K562 (cell line): ENCODE measurements at regions not wholly inside any gene's neighbourhood (a gene's known extent, or its start where the extent isn't known, plus 50 kb on each side); places are given as distances from the start of the nearest gene placed in this dataset.

Source experiments
- ATAC-seq: fragments of 200-7000 bp; cut with Tn5 transposase; 3 replicates; pipeline ENCODE4 v1.9.1; 2020; ENCODE audit warnings: moderate library complexity
- BruUV-seq: library from RNA; stranded (reverse); fragments of 400-500 nt; replicated peaks from 2 replicates; lab custom pipeline; 2021; lab: Mats Ljungman, UMichigan
- CTCF ChIA-PET: fragments of 300-600 bp; formaldehyde crosslinking; extraction: SDS; loops from one replicate; lab custom pipeline; 2021; ENCODE audit warnings: low intra/inter-chr PET ratio; lab: Yijun Ruan, JAX
- POLR2A ChIA-PET: fragments of 300-600, 350-650 bp; sonication (Branson Sonifier 250); formaldehyde crosslinking; extraction: SDS; loops from one replicate; lab custom pipeline; 2021; ENCODE audit warnings: antibody characterized with exemption, inconsistent platforms; lab: Yijun Ruan, JAX
- DNase-seq, 4 experiments: peaks; one replicate each; pipeline versions ENCODE4 v3.0.0 to v3.0.0-alpha.2; 2011 to 2018; ENCODE audit warnings: low spot score in 3 of 4, mixed read lengths in 3 of 4; ENCODE audit errors: extremely low read depth in 1 of 4
- FAIRE-seq: peaks from 2 replicates; lab custom pipeline; 2011; peaks lifted over from hg19 to GRCh38; lab: Jason Lieb, UNC
- H2AFZ ChIP-seq: 2 replicates; pipeline ENCODE4 v1.6.0; 2011; ENCODE audit warnings: low read depth, low read length, control low read depth, inconsistent platforms
- H3K27ac ChIP-seq: fragments of 200-600 bp; 3 replicates; pipeline ENCODE4 v1.8.0; 2011; ENCODE audit warnings: low read depth, mild to moderate bottlenecking, control low read depth, inconsistent platforms, low read length, moderate library complexity, mixed read lengths; ENCODE audit errors: extremely low read depth
- H3K27me3 ChIP-seq, 2 experiments: fragments of 300-600 bp in 1 of 2; 2 replicates in 1 of 2; 3 replicates in 1 of 2; pipeline versions ENCODE4 v1.6.0 to v1.8.0; 2011; ENCODE audit warnings: inconsistent platforms in 2 of 2, low read length in 2 of 2, mild to moderate bottlenecking in 1 of 2, mixed read lengths in 1 of 2, moderate library complexity in 1 of 2; ENCODE audit not compliant: control insufficient read depth in 2 of 2, insufficient read depth in 2 of 2
- H3K36me3 ChIP-seq: fragments of 300-600 bp; 3 replicates; pipeline ENCODE4 v1.8.0; 2011; ENCODE audit warnings: mild to moderate bottlenecking, low read length, inconsistent platforms; ENCODE audit not compliant: control insufficient read depth, insufficient read depth
- H3K4me1 ChIP-seq, 2 experiments: fragments of 200-600 bp in 1 of 2; replicated peaks in 1 of 2; 2 replicates in 1 of 2; 3 replicates in 1 of 2; pipeline versions ENCODE4 v1.5.1 to v1.8.0; 2011; ENCODE audit warnings: inconsistent platforms in 2 of 2, low read length in 2 of 2, mild to moderate bottlenecking in 1 of 2, mixed read lengths in 1 of 2, moderate library complexity in 1 of 2; ENCODE audit not compliant: control insufficient read depth in 2 of 2, insufficient read depth in 2 of 2
- H3K4me2 ChIP-seq: 2 replicates; pipeline ENCODE4 v1.6.1; 2011; ENCODE audit warnings: low read length, control low read depth, inconsistent platforms, mixed read lengths; ENCODE audit not compliant: insufficient read depth
- H3K4me3 ChIP-seq: fragments of 200-600 bp; sonication (generic), shearing (Covaris generic); 2 replicates; pipeline ENCODE4 v1.5.1; 2016; ENCODE audit warnings: control low read depth, inconsistent platforms
- H3K79me2 ChIP-seq: fragments of 200-600 bp; 3 replicates; pipeline ENCODE4 v1.8.0; 2011; ENCODE audit warnings: low read length, inconsistent platforms; ENCODE audit not compliant: control insufficient read depth, insufficient read depth
- H3K9ac ChIP-seq, 2 experiments: 2 replicates each; pipeline versions ENCODE4 v1.6.0 to v1.6.1; 2011; ENCODE audit warnings: low read depth in 2 of 2, low read length in 2 of 2, control low read depth in 1 of 2, inconsistent platforms in 1 of 2, mild to moderate bottlenecking in 1 of 2, mixed read lengths in 1 of 2; ENCODE audit not compliant: insufficient read depth in 1 of 2
- H3K9me1 ChIP-seq: one replicate; pipeline ENCODE4 v1.6.0; 2011; ENCODE audit warnings: inconsistent platforms, mild to moderate bottlenecking, low read length, moderate library complexity; ENCODE audit not compliant: control insufficient read depth, insufficient read depth
- H3K9me3 ChIP-seq: replicated peaks from 2 replicates; pipeline ENCODE4 v1.5.1; 2011; ENCODE audit warnings: low read depth, low read length, inconsistent platforms; ENCODE audit not compliant: control insufficient read depth, insufficient read depth
- H4K20me1 ChIP-seq: replicated peaks from 2 replicates; pipeline ENCODE4 v1.6.1; 2011; ENCODE audit warnings: low read length, inconsistent platforms, mixed read lengths; ENCODE audit not compliant: control insufficient read depth, insufficient read depth
- BRD4 ChIP-seq: fragments of 200-600 bp; sonication (generic); IDR thresholded peaks from 2 replicates; pipeline ENCODE4 v1.6.1; 2017; ENCODE audit warnings: inconsistent platforms
- C11orf30 ChIP-seq: fragments of 450-650 bp; IDR thresholded peaks from 2 replicates; pipeline ENCODE4 v1.6.1; 2016; ENCODE audit warnings: low read depth, mild to moderate bottlenecking
- CBX8 ChIP-seq: fragments of 200-600 bp; sonication (generic); IDR thresholded peaks from 2 replicates; pipeline ENCODE4 v1.6.1; 2012; ENCODE audit warnings: borderline replicate concordance, mixed run types, low read depth, mild to moderate bottlenecking, moderate library complexity, mixed read lengths, low read length, control low read depth, inconsistent platforms; ENCODE audit not compliant: poor library complexity, severe bottlenecking; ENCODE audit errors: extremely low read depth
- HNRNPLL ChIP-seq: fragments of 200-400 bp; formaldehyde crosslinking; IDR thresholded peaks from 2 replicates; pipeline ENCODE4 v1.6.1; 2017; ENCODE audit warnings: low read length, low read depth, mild to moderate bottlenecking; ENCODE audit not compliant: poor library complexity, severe bottlenecking
- IRF2 ChIP-seq: sonication (generic); formaldehyde crosslinking; IDR thresholded peaks from 2 replicates; pipeline ENCODE4 v1.8.1; 2022; ENCODE audit warnings: mild to moderate bottlenecking, missing genetic modification reagents
- MBD2 ChIP-seq: sonication (generic); IDR thresholded peaks from 2 replicates; pipeline ENCODE4 v1.6.1; 2016; ENCODE audit warnings: low read depth, borderline replicate concordance
- NCOA6 ChIP-seq: fragments of 450-650 bp; IDR thresholded peaks from 2 replicates; pipeline ENCODE4 v1.6.1; 2017; ENCODE audit warnings: mild to moderate bottlenecking
- NFXL1 ChIP-seq: fragments of 450-650 bp; formaldehyde crosslinking; IDR thresholded peaks from 2 replicates; pipeline ENCODE4 v1.4.0; 2021; ENCODE audit warnings: mild to moderate bottlenecking
- OTX1 ChIP-seq: fragments of 450-650 bp; formaldehyde crosslinking; IDR thresholded peaks from 2 replicates; pipeline ENCODE4 v1.4.0; 2022; ENCODE audit warnings: mild to moderate bottlenecking
- PHB2 ChIP-seq: fragments of 450-650 bp; IDR thresholded peaks from 2 replicates; pipeline ENCODE4 v1.6.1; 2017; ENCODE audit warnings: low read depth
- SMAD3 ChIP-seq: fragments of 450-650 bp; formaldehyde crosslinking; conservative IDR thresholded peaks from 2 replicates; pipeline ENCODE4 v1.4.0; 2020; ENCODE audit warnings: mild to moderate bottlenecking
- STAG1 ChIP-seq: sonication (generic); formaldehyde crosslinking; IDR thresholded peaks from 2 replicates; pipeline ENCODE4 v1.5.0; 2020; ENCODE audit warnings: missing genetic modification reagents, borderline replicate concordance
- TCF7L2 ChIP-seq: fragments of 150-350 bp; IDR thresholded peaks from 2 replicates; pipeline ENCODE4 v1.6.1; 2016; ENCODE audit warnings: low read depth, mild to moderate bottlenecking, low read length, moderate library complexity
- TEAD2 ChIP-seq: fragments of 450-650 bp; IDR thresholded peaks from 2 replicates; pipeline ENCODE4 v1.6.1; 2016; ENCODE audit warnings: missing genetic modification characterization, control low read depth, missing compliant biosample characterization
- ZNF12 ChIP-seq: sonication (generic); formaldehyde crosslinking; IDR thresholded peaks from 2 replicates; pipeline ENCODE4 v1.4.0; 2020; ENCODE audit warnings: mild to moderate bottlenecking, missing genetic modification reagents
- ZNF175 ChIP-seq: fragments of 200-800 bp; sonication (Bioruptor generic); IDR thresholded peaks from 2 replicates; pipeline ENCODE4 v1.6.1; 2016; ENCODE audit warnings: low read depth, mild to moderate bottlenecking, missing genetic modification characterization, missing compliant biosample characterization
- ZNF561 ChIP-seq: fragments of 450-650 bp; formaldehyde crosslinking; conservative IDR thresholded peaks from 2 replicates; pipeline ENCODE4 v1.4.0; 2020; ENCODE audit warnings: mild to moderate bottlenecking, moderate library complexity
- ZNF668 ChIP-seq: fragments of 250-450 bp; sonication (Bioruptor Pico); IDR thresholded peaks from 2 replicates; pipeline ENCODE4 v1.8.0; 2022; ENCODE audit warnings: mild to moderate bottlenecking, inconsistent platforms
- ZNF830 ChIP-seq: fragments of 250-450 bp; sonication (Bioruptor Pico); IDR thresholded peaks from 2 replicates; pipeline ENCODE4 v1.5.0; 2021; ENCODE audit warnings: mild to moderate bottlenecking
- WGBS: fragments of 100-300 bp; shearing (Covaris generic); methylation state at CpG from one replicate; pipeline ENCODE4 v1.1.6; 2016; ENCODE audit warnings: low coverage, mixed read lengths; ENCODE audit not compliant: insufficient coverage; ENCODE audit errors: missing lambda C conversion rate; 5-methylcytosine and 5-hydroxymethylcytosine counted together
- in situ Hi-C: fragments of 300-500 bp; cut with MboI; formaldehyde crosslinking; loops from 4 replicates; pipeline ENCODE4 v1.15.0; 2018; ENCODE audit warnings: inconsistent platforms, mixed read lengths
- intact Hi-C: fragments of 100-400 bp; cut with micrococcal nuclease; formaldehyde crosslinking; loops from 2 replicates; pipeline ENCODE4 v1.14.2; 2022
- TF ChIP-seq, protein P1 (sequence below): fragments of 450-650 bp; IDR thresholded peaks from 2 replicates; pipeline ENCODE4 v1.7.0; 2016; ENCODE audit warnings: borderline replicate concordance

DNA sequence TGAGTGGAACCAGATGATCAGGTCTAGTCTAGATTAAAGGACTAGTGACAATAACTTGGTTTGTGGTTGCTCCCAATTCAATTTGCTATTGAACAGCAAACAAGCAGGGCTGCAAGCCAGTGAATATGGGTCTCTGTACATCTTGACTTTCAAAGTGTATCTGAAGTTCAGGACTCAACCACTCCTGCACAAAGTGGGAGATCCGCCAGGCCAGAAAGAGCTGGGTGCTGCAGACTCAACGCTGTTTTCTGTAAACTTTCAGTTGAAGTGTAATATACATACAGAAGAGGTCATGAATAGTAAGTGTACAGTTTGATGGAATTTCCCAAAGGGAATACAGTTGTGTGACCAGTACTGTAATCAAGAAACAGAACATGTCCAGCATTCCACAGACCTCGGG lies 416.6 kb downstream of the RPS24 start:
- ChIA-PET CTCF (no interaction called here), POLR2A (interaction anchor here (1.1 to 1.3 kb wide), 3 partner anchors 8 to 21 kb away, joined by 3 to 8 read pairs (median 3); no protein-coding TSS in a partner anchor)
- H3K4me3 ChIP-seq: no peak overlapping the region
- H3K79me2 ChIP-seq: no peaks in the 10 kb centered on the region
- WGBS: 0% methylated on average over 3 of the region's 3 CpGs
- intact Hi-C loops: no loop called here
- H2AFZ ChIP-seq: no peak overlapping the region
- no peak for FAIRE-seq
- H3K4me2 ChIP-seq: no peak overlapping the region
- no peaks in the 10 kb centered on the region for H3K9me3 ChIP-seq
- TF ChIP-seq ZNF668 (no peak), HNRNPLL (no peak), NFXL1 (CRISPR knock-in tag) (no peak), IRF2 (CRISPR knock-in tag) (no peak), ZNF561 (CRISPR knock-in tag) (no peak), OTX1 (CRISPR knock-in tag) (no peak), TCF7L2 (no peak), PHB2 (no peak), C11orf30 (no peak), NCOA6 (no peak), ZNF830 (CRISPR knock-in tag) (no peak), ZNF175 (CRISPR knock-in tag) (no peak), ZNF12 (CRISPR knock-in tag) (no peak), BRD4 (no peak), CBX8 (no peak), STAG1 (CRISPR knock-in tag) (no peak), SMAD3 (CRISPR knock-in tag) (no peak), MBD2 (no peak), TEAD2 (tag) (no peak)
- TF ChIP-seq, protein P1, sequence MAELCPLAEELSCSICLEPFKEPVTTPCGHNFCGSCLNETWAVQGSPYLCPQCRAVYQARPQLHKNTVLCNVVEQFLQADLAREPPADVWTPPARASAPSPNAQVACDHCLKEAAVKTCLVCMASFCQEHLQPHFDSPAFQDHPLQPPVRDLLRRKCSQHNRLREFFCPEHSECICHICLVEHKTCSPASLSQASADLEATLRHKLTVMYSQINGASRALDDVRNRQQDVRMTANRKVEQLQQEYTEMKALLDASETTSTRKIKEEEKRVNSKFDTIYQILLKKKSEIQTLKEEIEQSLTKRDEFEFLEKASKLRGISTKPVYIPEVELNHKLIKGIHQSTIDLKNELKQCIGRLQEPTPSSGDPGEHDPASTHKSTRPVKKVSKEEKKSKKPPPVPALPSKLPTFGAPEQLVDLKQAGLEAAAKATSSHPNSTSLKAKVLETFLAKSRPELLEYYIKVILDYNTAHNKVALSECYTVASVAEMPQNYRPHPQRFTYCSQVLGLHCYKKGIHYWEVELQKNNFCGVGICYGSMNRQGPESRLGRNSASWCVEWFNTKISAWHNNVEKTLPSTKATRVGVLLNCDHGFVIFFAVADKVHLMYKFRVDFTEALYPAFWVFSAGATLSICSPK: no peak
- TF ChIP-seq, all 486 proteins: peak for 0
- no peak for DNase-seq
- H4K20me1 ChIP-seq: no peaks in the 10 kb centered on the region
- no peak for ATAC-seq
- no peak overlapping the region for H3K27ac ChIP-seq
- H3K9ac ChIP-seq: no peak overlapping the region
- in situ Hi-C loops: no loop called here
- no TSS peak for BruUV-seq
- no peaks in the 10 kb centered on the region for H3K36me3 ChIP-seq
- no peaks in the 10 kb centered on the region for H3K9me1 ChIP-seq
- H3K27me3 ChIP-seq: peaks cover 15 to 39% of the 10 kb centered on the region in 2 experiments; a peak in 3 of 5 replicates
- no peaks in the 10 kb centered on the region for H3K4me1 ChIP-seq
